Right atrium auricular region (tissue), 2 donors: ENCODE measurements at regions not wholly inside any gene's neighbourhood (a gene's known extent, or its start where the extent isn't known, plus 50 kb on each side); places are given as distances from the start of the nearest gene placed in this dataset.

Source experiments
- DNase-seq: peaks from one replicate; pipeline ENCODE4 v3.0.0-alpha.2; 2019; ENCODE audit warnings: low spot score
- H3K27ac ChIP-seq, 2 donors: fragments of 200-600 bp; sonication (generic); 1 replicate in 1 of 2; 2 replicates in 1 of 2; pipeline ENCODE4 v1.5.1; 2016 to 2019
- H3K27me3 ChIP-seq, 2 donors: fragments of 200-600 bp; sonication (generic); one replicate each; pipeline versions ENCODE4 v1.5.1 to v1.6.0; 2017 to 2019
- H3K36me3 ChIP-seq: fragments of 200-600 bp; sonication (generic); one replicate; pipeline ENCODE4 v1.5.1; 2016
- H3K4me1 ChIP-seq, 2 donors: fragments of 200-600 bp; sonication (generic); one replicate each; pipeline versions ENCODE4 v1.5.1 to v1.6.0; 2017 to 2019
- H3K4me3 ChIP-seq, 2 donors: fragments of 200-600 bp; sonication (generic); 1 replicate in 1 of 2; 2 replicates in 1 of 2; pipeline ENCODE4 v1.5.1; 2017 to 2019; ENCODE audit warnings: mild to moderate bottlenecking in 1 of 2, moderate library complexity in 1 of 2
- H3K9me3 ChIP-seq, 2 donors: fragments of 200-600 bp; sonication (generic); one replicate each; pipeline ENCODE4 v1.5.1; 2019
- CTCF ChIP-seq, 2 donors: fragments of 200-600 bp; sonication (generic); IDR thresholded peaks; one replicate each; pipeline ENCODE4 v1.5.1; 2019; ENCODE audit warnings: antibody characterized with exemption in 2 of 2

GRCh38 chr17:65413390-65413789 lies 148.1 kb downstream of the AXIN2 start:
- no peak for TF ChIP-seq CTCF (IDR thresholded peaks at IDR 0.05)
- Histone ChIP-seq H3K27ac (no peak overlapping the region), H3K36me3 (no peaks in the 10 kb centered on the region), H3K27me3 (no peaks in the 10 kb centered on the region), H3K9me3 (no peaks in the 10 kb centered on the region), H3K4me1 (no peaks in the 10 kb centered on the region), H3K4me3 (no peak overlapping the region)
- DNase-seq, result no peak

GRCh38 chr17:65409381-65409780 lies 152.1 kb downstream of the AXIN2 start:
- no peaks in the 10 kb centered on the region for H3K9me3 ChIP-seq
- no peaks in the 10 kb centered on the region for H3K4me1 ChIP-seq
- H3K27ac ChIP-seq, result no peak overlapping the region
- H3K27me3 ChIP-seq, result no peaks in the 10 kb centered on the region
- no peaks in the 10 kb centered on the region for H3K36me3 ChIP-seq
- H3K4me3 ChIP-seq, result no peak overlapping the region
- TF ChIP-seq CTCF (IDR thresholded peaks at IDR 0.05), result no peak
- no peak for DNase-seq

- no peaks in the 10 kb centered on the region for H3K9me3 ChIP-seq
- H3K4me3 ChIP-seq, result no peak overlapping the region
- no peaks in the 10 kb centered on the region for H3K4me1 ChIP-seq
- no peak for DNase-seq
- TF ChIP-seq CTCF (IDR thresholded peaks at IDR 0.05), result no peak
- H3K36me3 ChIP-seq, result no peaks in the 10 kb centered on the region
- no peak overlapping the region for H3K27ac ChIP-seq
- H3K27me3 ChIP-seq, result no peaks in the 10 kb centered on the region
Measured at GRCh38 chr17:65408050-65408449, 153.4 kb downstream of the AXIN2 start.

- Histone ChIP-seq H3K27me3 (no peaks in the 10 kb centered on the region), H3K9me3 (no peaks in the 10 kb centered on the region), H3K4me1 (no peaks in the 10 kb centered on the region), H3K4me3 (no peak overlapping the region), H3K36me3 (no peaks in the 10 kb centered on the region), H3K27ac (no peak overlapping the region)
- no peak for TF ChIP-seq CTCF (IDR thresholded peaks at IDR 0.05)
- DNase-seq, result no peak
Measured at GRCh38 chr17:65407017-65407416, 154.4 kb downstream of the AXIN2 start.

- H3K9me3 ChIP-seq, result no peaks in the 10 kb centered on the region
- H3K4me3 ChIP-seq, result no peak overlapping the region
- H3K4me1 ChIP-seq, result no peaks in the 10 kb centered on the region
- TF ChIP-seq CTCF (IDR thresholded peaks at IDR 0.05), result no peak
- no peaks in the 10 kb centered on the region for H3K27me3 ChIP-seq
- no peak overlapping the region for H3K27ac ChIP-seq
- no peaks in the 10 kb centered on the region for H3K36me3 ChIP-seq
- DNase-seq, result no peak
Measured at GRCh38 chr17:65406552-65406951, 154.9 kb downstream of the AXIN2 start.

- no peak for DNase-seq
- no peaks in the 10 kb centered on the region for H3K9me3 ChIP-seq
- TF ChIP-seq CTCF (IDR thresholded peaks at IDR 0.05), result no peak
- H3K4me3 ChIP-seq, result no peak overlapping the region
- H3K4me1 ChIP-seq, result no peaks in the 10 kb centered on the region
- no peaks in the 10 kb centered on the region for H3K36me3 ChIP-seq
- no peak overlapping the region for H3K27ac ChIP-seq
- H3K27me3 ChIP-seq, result no peaks in the 10 kb centered on the region
Measured at GRCh38 chr17:65405563-65405962, 155.9 kb downstream of the AXIN2 start.
